A549 (cell line): ENCODE measurements at regions not wholly inside any gene's neighbourhood (a gene's known extent, or its start where the extent isn't known, plus 50 kb on each side); places are given as distances from the start of the nearest gene placed in this dataset.

Source experiments
- ATAC-seq, 2 experiments: fragments of 200-7000 bp in 1 of 2; fragments of >200 bp in 1 of 2; cut with Nextera tagmentation in 1 of 2; cut with Tn5 transposase in 1 of 2; 3 replicates each; pipeline versions ENCODE4 v1.8.0 to v1.9.1; 2018 to 2020; ENCODE audit warnings: mild to moderate bottlenecking in 1 of 2, moderate library complexity in 1 of 2
- CTCF ChIA-PET: fragments of 300-600 bp; sonication (Branson Sonifier 250); formaldehyde crosslinking; extraction: SDS; loops from one replicate; lab custom pipeline; 2021; ENCODE audit warnings: antibody characterized with exemption, inconsistent platforms; lab: Yijun Ruan, JAX
- POLR2A ChIA-PET: fragments of 350-600 bp; formaldehyde crosslinking; extraction: SDS; loops from one replicate; lab custom pipeline; 2021; ENCODE audit warnings: antibody characterized with exemption, inconsistent platforms; lab: Yijun Ruan, JAX
- DNase-seq, 2 experiments: peaks; one replicate each; pipeline versions ENCODE4 v3.0.0 to v3.0.0-alpha.2; 2011 to 2016; ENCODE audit warnings: low read depth in 1 of 2, low spot score in 1 of 2
- FAIRE-seq: peaks from 2 replicates; lab custom pipeline; 2011; peaks lifted over from hg19 to GRCh38; lab: Jason Lieb, UNC
- H3K27ac ChIP-seq, 2 experiments: fragments of >200 bp; sonication (Bioruptor Twin); formaldehyde crosslinking; 3 replicates each; pipeline ENCODE4 v1.5.1; 2016 to 2017
- H3K4me1 ChIP-seq: fragments of >200 bp; sonication (Bioruptor Twin); formaldehyde crosslinking; 3 replicates; pipeline ENCODE4 v1.6.1; 2016
- H3K4me2 ChIP-seq: fragments of >200 bp; sonication (Bioruptor Twin); formaldehyde crosslinking; 3 replicates; pipeline ENCODE4 v1.6.1; 2016
- H3K4me3 ChIP-seq: fragments of >200 bp; sonication (Bioruptor Twin); formaldehyde crosslinking; 3 replicates; pipeline ENCODE4 v1.5.1; 2016
- H3K9me3 ChIP-seq: fragments of >200 bp; sonication (Bioruptor Twin); formaldehyde crosslinking; 3 replicates; pipeline ENCODE4 v1.6.1; 2016
- BCL3 ChIP-seq: fragments of >200 bp; sonication (Bioruptor Twin); formaldehyde crosslinking; IDR thresholded peaks from 3 replicates; pipeline ENCODE4 v1.6.1; 2016
- CHD2 ChIP-seq: fragments of 150-350 bp; IDR thresholded peaks from 2 replicates; pipeline ENCODE4 v1.6.1; 2014; ENCODE audit warnings: low read length; ENCODE audit not compliant: partially characterized antibody
- EP300 ChIP-seq, 2 experiments: fragments of >200 bp; sonication (Bioruptor Twin); formaldehyde crosslinking; IDR thresholded peaks; 2 replicates in 1 of 2; 3 replicates in 1 of 2; pipeline ENCODE4 v1.6.1; 2016 to 2017
- FOXS1 ChIP-seq: fragments of 250-450 bp; sonication (Bioruptor Pico); IDR thresholded peaks from 2 replicates; pipeline ENCODE4 v1.5.0; 2020; ENCODE audit warnings: mild to moderate bottlenecking, moderate library complexity
- HDAC2 ChIP-seq: fragments of 200-600 bp; sonication (generic); IDR thresholded peaks from 2 replicates; pipeline ENCODE4 v1.6.1; 2016
- HEYL ChIP-seq: fragments of 250-450 bp; sonication (Bioruptor Pico); IDR thresholded peaks from 2 replicates; pipeline ENCODE4 v1.8.0; 2021; ENCODE audit warnings: mild to moderate bottlenecking, moderate library complexity
- HOXA7 ChIP-seq: fragments of 250-450 bp; sonication (Bioruptor Pico); IDR thresholded peaks from 2 replicates; pipeline ENCODE4 v1.5.0; 2020; ENCODE audit warnings: mild to moderate bottlenecking, moderate library complexity
- HOXB13 ChIP-seq: fragments of 250-450 bp; sonication (Bioruptor Pico); IDR thresholded peaks from 2 replicates; pipeline ENCODE4 v1.5.0; 2020; ENCODE audit warnings: low read depth, mild to moderate bottlenecking, moderate library complexity
- JUN ChIP-seq, 2 experiments: fragments of >200 bp; sonication (Bioruptor Twin); formaldehyde crosslinking; IDR thresholded peaks; 2 replicates in 1 of 2; 3 replicates in 1 of 2; pipeline ENCODE4 v1.6.1; 2016 to 2017
- JUNB ChIP-seq: fragments of >200 bp; sonication (Bioruptor Twin); formaldehyde crosslinking; IDR thresholded peaks from 2 replicates; pipeline ENCODE4 v1.6.1; 2016
- MAZ ChIP-seq: fragments of 150-350 bp; IDR thresholded peaks from 2 replicates; pipeline ENCODE4 v1.6.1; 2014; ENCODE audit warnings: antibody characterized with exemption, low read depth, low read length, borderline replicate concordance
- MYC ChIP-seq: IDR thresholded peaks from 2 replicates; pipeline ENCODE4 v1.6.1; 2012; ENCODE audit warnings: mild to moderate bottlenecking, inconsistent platforms, low read length, improper control_type of control experiment, borderline replicate concordance
- NFE2L2 ChIP-seq: fragments of 150-350 bp; conservative IDR thresholded peaks from 2 replicates; pipeline ENCODE4 v1.6.1; 2014; ENCODE audit warnings: low read length
- NPAS2 ChIP-seq: fragments of 250-450 bp; sonication (Bioruptor Pico); IDR thresholded peaks from 2 replicates; pipeline ENCODE4 v1.8.0; 2022; ENCODE audit warnings: mild to moderate bottlenecking, moderate library complexity, borderline replicate concordance
- POLR2A ChIP-seq: IDR thresholded peaks from 2 replicates; pipeline ENCODE4 v1.6.1; 2012; ENCODE audit warnings: mild to moderate bottlenecking, low read length
- RAD21 ChIP-seq, 2 experiments: fragments of >200 bp in 1 of 2; sonication (Bioruptor Twin) in 1 of 2; formaldehyde crosslinking in 1 of 2; IDR thresholded peaks in 1 of 2; conservative IDR thresholded peaks in 1 of 2; 2 replicates in 1 of 2; 3 replicates in 1 of 2; pipeline ENCODE4 v1.6.1; 2012 to 2018; ENCODE audit warnings: inconsistent platforms in 1 of 2
- RFX5 ChIP-seq: fragments of 450-650 bp; IDR thresholded peaks from 2 replicates; pipeline ENCODE4 v1.7.1; 2014; ENCODE audit warnings: antibody characterized with exemption, mild to moderate bottlenecking, moderate library complexity
- TP53 ChIP-seq: fragments of 250-450 bp; sonication (Bioruptor Pico); IDR thresholded peaks from 2 replicates; pipeline ENCODE4 v1.5.0; 2021; ENCODE audit warnings: mild to moderate bottlenecking, moderate library complexity
- ZFP36 ChIP-seq: fragments of 450-650 bp; IDR thresholded peaks from 2 replicates; pipeline ENCODE4 v1.6.1; 2014; ENCODE audit warnings: borderline replicate concordance; ENCODE audit not compliant: partially characterized antibody
- WGBS: methylation state at CpG from one replicate; pipeline ENCODE4 v1.1.6; 2017; ENCODE audit errors: missing lambda C conversion rate; 5-methylcytosine and 5-hydroxymethylcytosine counted together
- TF ChIP-seq, protein P1 (sequence below): fragments of 250-450 bp; sonication (Bioruptor Pico); IDR thresholded peaks from 2 replicates; pipeline ENCODE4 v1.5.0; 2020; ENCODE audit warnings: low read depth, mild to moderate bottlenecking, moderate library complexity

GRCh38 chr2:129302561-129303183 is 676.8 kb upstream of the RAB6C start:
- CTCF ChIA-PET = no interaction called here
- POLR2A ChIA-PET = no interaction called here

GRCh38 chr2:129314120-129314519 is 665.3 kb upstream of the RAB6C start:
- WGBS = 12% methylated on average over 9 of the region's 9 CpGs
- no peak overlapping the region for H3K4me3 ChIP-seq
- H3K9me3 ChIP-seq = no peaks in the 10 kb centered on the region
- DNase-seq (no peak), ATAC-seq (no peak), FAIRE-seq (no peak)
- ChIA-PET POLR2A (no interaction called here), CTCF (no interaction called here)
- H3K27ac ChIP-seq = no peak overlapping the region
- H3K4me2 ChIP-seq = no peak overlapping the region
- H3K4me1 ChIP-seq = no peaks in the 10 kb centered on the region
- TF ChIP-seq, protein P1, sequence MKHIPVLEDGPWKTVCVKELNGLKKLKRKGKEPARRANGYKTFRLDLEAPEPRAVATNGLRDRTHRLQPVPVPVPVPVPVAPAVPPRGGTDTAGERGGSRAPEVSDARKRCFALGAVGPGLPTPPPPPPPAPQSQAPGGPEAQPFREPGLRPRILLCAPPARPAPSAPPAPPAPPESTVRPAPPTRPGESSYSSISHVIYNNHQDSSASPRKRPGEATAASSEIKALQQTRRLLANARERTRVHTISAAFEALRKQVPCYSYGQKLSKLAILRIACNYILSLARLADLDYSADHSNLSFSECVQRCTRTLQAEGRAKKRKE (CRISPR knock-in tag) = no peak
- TF ChIP-seq HOXA7 (CRISPR knock-in tag) = no peak
- TF ChIP-seq NPAS2 (CRISPR knock-in tag) = no peak
- no peak for TF ChIP-seq CHD2
- TF ChIP-seq JUN (IDR thresholded peaks at IDR 0.05) = no peak
- TF ChIP-seq EP300 (IDR thresholded peaks at IDR 0.05) = no peak
- TF ChIP-seq MAZ = no peak
- TF ChIP-seq NFE2L2 = no peak
- TF ChIP-seq ZFP36 = no peak
- no peak for TF ChIP-seq HEYL
- no peak for TF ChIP-seq HDAC2
- TF ChIP-seq HOXB13 (CRISPR knock-in tag) = no peak
- TF ChIP-seq JUNB = no peak

More at GRCh38 chr2:129302561-129303183, 676.8 kb upstream of the RAB6C start:
- H3K9me3 ChIP-seq = no peaks in the 10 kb centered on the region
- DNase-seq = no peak
- no peak overlapping the region for H3K4me2 ChIP-seq
- no peaks in the 10 kb centered on the region for H3K4me1 ChIP-seq
- TF ChIP-seq MYC (no peak), RFX5 (no peak), TP53 (CRISPR knock-in tag) (no peak), EP300 (IDR thresholded peaks at IDR 0.05) (no peak), FOXS1 (CRISPR knock-in tag) (no peak), RAD21 (conservative IDR thresholded peaks at IDR 0.05 in 1 of 2, IDR thresholded peaks at IDR 0.05 in 1 of 2) (no peak), BCL3 (no peak)
- WGBS = 11% methylated on average over 6 of the region's 6 CpGs
- H3K27ac ChIP-seq = no peak overlapping the region
- no peak for ATAC-seq
- FAIRE-seq = no peak
- no peak overlapping the region for H3K4me3 ChIP-seq

GRCh38 chr2:129318581-129319421 is 660.7 kb upstream of the RAB6C start:
- peak overlapping the region; percentile 42 for H3K4me2 ChIP-seq
- H3K4me3 ChIP-seq = peak overlapping the region; percentile 27
- POLR2A ChIA-PET = no interaction called here
- H3K4me1 ChIP-seq = no peaks in the 10 kb centered on the region
- ATAC-seq (peak; percentile 72 to 94), DNase-seq (peak in 1 of 2 experiments; percentile 62), FAIRE-seq (no peak)
- no peaks in the 10 kb centered on the region for H3K9me3 ChIP-seq
- CTCF ChIA-PET = no interaction called here
- H3K27ac ChIP-seq = no peak overlapping the region
- WGBS = 24% methylated on average over 15 of the region's 27 CpGs
- TF ChIP-seq POLR2A = peak; percentile 64
- TF ChIP-seq CHD2 = no peak
